ENCODE measurements at regions not wholly inside any gene's neighbourhood (a gene's known extent, or its start where the extent isn't known, plus 50 kb on each side); places are given as distances from the start of the nearest gene placed in this dataset.

GRCh38 chr9:117907420-117907819 lies 203.2 kb downstream of the TLR4 start:
- no peaks in the 10 kb centered on the region for H3K9me3 ChIP-seq
- H3K4me1 ChIP-seq, result no peaks in the 10 kb centered on the region
- DNase-seq, result no peak
- no peak overlapping the region for H3K4me3 ChIP-seq (ENCODE audit: low read depth, low read length)
- no peak for TF ChIP-seq CTCF (IDR thresholded peaks at IDR 0.05; ENCODE audit: low read depth, low read length)
- H3K27me3 ChIP-seq, result no peaks in the 10 kb centered on the region
- H3K36me3 ChIP-seq, result no peaks in the 10 kb centered on the region

- no peak for TF ChIP-seq CTCF (IDR thresholded peaks at IDR 0.05; ENCODE audit: low read depth, low read length)
- DNase-seq, result no peak
- H3K36me3 ChIP-seq, result no peaks in the 10 kb centered on the region
- H3K9me3 ChIP-seq, result no peaks in the 10 kb centered on the region
- H3K4me3 ChIP-seq (ENCODE audit: low read depth, low read length), result no peak overlapping the region
- no peaks in the 10 kb centered on the region for H3K4me1 ChIP-seq
- no peaks in the 10 kb centered on the region for H3K27me3 ChIP-seq
Observed at GRCh38 chr9:117916291-117916690, 212.1 kb downstream of the TLR4 start.

- Histone ChIP-seq H3K4me3 (ENCODE audit: low read depth, low read length) (no peak overlapping the region), H3K27me3 (no peaks in the 10 kb centered on the region), H3K9me3 (no peaks in the 10 kb centered on the region), H3K4me1 (no peaks in the 10 kb centered on the region), H3K36me3 (no peaks in the 10 kb centered on the region)
- no peak for TF ChIP-seq CTCF (IDR thresholded peaks at IDR 0.05; ENCODE audit: low read depth, low read length)
- no peak for DNase-seq
Observed at GRCh38 chr9:117917873-117918272, 213.7 kb downstream of the TLR4 start.

GRCh38 chr9:117919538-117919937 lies 215.3 kb downstream of the TLR4 start:
- Histone ChIP-seq H3K27me3 (no peaks in the 10 kb centered on the region), H3K36me3 (no peaks in the 10 kb centered on the region), H3K4me3 (ENCODE audit: low read depth, low read length) (no peak overlapping the region), H3K4me1 (no peaks in the 10 kb centered on the region), H3K9me3 (no peaks in the 10 kb centered on the region)
- no peak for DNase-seq
- TF ChIP-seq CTCF (IDR thresholded peaks at IDR 0.05; ENCODE audit: low read depth, low read length), result no peak

- Histone ChIP-seq H3K36me3 (no peaks in the 10 kb centered on the region), H3K27me3 (no peaks in the 10 kb centered on the region), H3K4me3 (ENCODE audit: low read depth, low read length) (no peak overlapping the region), H3K9me3 (no peaks in the 10 kb centered on the region), H3K4me1 (no peaks in the 10 kb centered on the region)
- no peak for DNase-seq
- no peak for TF ChIP-seq CTCF (IDR thresholded peaks at IDR 0.05; ENCODE audit: low read depth, low read length)
Observed at GRCh38 chr9:117926031-117926658, 221.9 kb downstream of the TLR4 start.

GRCh38 chr9:117927354-117927753 lies 223.2 kb downstream of the TLR4 start:
- Histone ChIP-seq H3K4me1 (no peaks in the 10 kb centered on the region), H3K4me3 (ENCODE audit: low read depth, low read length) (no peak overlapping the region), H3K36me3 (no peaks in the 10 kb centered on the region), H3K27me3 (no peaks in the 10 kb centered on the region), H3K9me3 (no peaks in the 10 kb centered on the region)
- DNase-seq, result no peak
- TF ChIP-seq CTCF (IDR thresholded peaks at IDR 0.05; ENCODE audit: low read depth, low read length), result no peak

Data from BE2C (cell line).